ELF-1 (cell line): ENCODE measurements at regions not wholly inside any gene's neighbourhood (a gene's known extent, or its start where the extent isn't known, plus 50 kb on each side); places are given as distances from the start of the nearest gene placed in this dataset.

ENCODE experiments used
- DNase-seq: peaks from one replicate; pipeline ENCODE4 v3.0.0-alpha.2; 2016; ENCODE audit warnings: low read depth, low spot score

DNA sequence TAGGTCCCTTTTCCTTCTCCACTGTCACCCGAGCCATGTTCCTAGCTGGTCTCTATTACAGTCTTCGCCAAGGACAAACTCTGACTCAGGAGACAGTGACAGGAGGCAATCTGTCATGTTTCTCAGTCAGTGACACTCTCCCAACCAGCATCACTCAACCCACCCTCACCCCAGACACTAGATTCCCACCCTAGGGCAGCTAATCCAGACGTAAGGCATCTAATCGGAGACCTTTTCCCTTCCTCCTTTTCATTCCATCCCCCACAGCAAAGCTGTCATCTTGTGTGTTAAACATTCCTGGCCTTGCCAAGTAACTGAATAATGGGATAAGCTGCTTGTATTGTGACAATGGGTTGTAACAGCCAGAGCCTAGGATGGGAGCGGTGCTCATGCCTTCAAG lies 95.2 kb downstream of the SNX18 start:
- DNase-seq = no peak

GRCh38 chr5:54611290-54611951 lies 93.9 kb downstream of the SNX18 start:
- DNase-seq = no peak

- DNase-seq = no peak
Observed at GRCh38 chr5:54610197-54610944, 92.8 kb downstream of the SNX18 start.

GRCh38 chr5:54608423-54609085 lies 91.0 kb downstream of the SNX18 start:
- DNase-seq = no peak

DNA sequence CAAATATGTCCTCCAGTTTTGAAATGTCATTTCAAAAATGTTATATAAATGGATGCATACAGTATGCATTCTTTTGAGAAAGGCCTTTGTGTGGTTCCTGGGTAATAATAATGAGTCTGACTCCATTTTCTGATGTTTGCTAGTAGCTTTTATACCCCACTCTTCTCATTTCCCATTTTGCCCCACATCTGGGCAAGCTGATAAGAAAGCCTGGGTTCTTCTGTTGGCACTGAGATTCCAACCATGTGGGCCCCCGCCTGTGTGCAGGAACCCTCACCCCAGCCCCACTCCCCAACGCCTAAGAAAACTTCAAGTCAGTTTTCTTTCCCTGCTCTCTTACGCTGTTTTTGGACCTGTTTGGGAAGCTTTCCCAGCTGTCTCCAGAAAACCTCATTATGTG lies 89.4 kb downstream of the SNX18 start:
- DNase-seq = no peak

GRCh38 chr5:54603372-54603771 lies 85.8 kb downstream of the SNX18 start:
- no peak for DNase-seq

GRCh38 chr5:54602475-54602874 lies 84.9 kb downstream of the SNX18 start:
- DNase-seq = no peak

GRCh38 chr5:54601411-54602230 lies 84.1 kb downstream of the SNX18 start:
- no peak for DNase-seq
